TTC549 (cell line): ENCODE measurements at regions not wholly inside any gene's neighbourhood (a gene's known extent, or its start where the extent isn't known, plus 50 kb on each side); places are given as distances from the start of the nearest gene placed in this dataset.

Experiments used
- FAIRE-seq: peaks from 2 replicates; lab custom pipeline; 2012; peaks lifted over from hg19 to GRCh38; lab: Jason Lieb, UNC

GRCh38 chr15:77557564-77557963 lies 75.1 kb downstream of the LINGO1 start:
- FAIRE-seq: no peak

DNA sequence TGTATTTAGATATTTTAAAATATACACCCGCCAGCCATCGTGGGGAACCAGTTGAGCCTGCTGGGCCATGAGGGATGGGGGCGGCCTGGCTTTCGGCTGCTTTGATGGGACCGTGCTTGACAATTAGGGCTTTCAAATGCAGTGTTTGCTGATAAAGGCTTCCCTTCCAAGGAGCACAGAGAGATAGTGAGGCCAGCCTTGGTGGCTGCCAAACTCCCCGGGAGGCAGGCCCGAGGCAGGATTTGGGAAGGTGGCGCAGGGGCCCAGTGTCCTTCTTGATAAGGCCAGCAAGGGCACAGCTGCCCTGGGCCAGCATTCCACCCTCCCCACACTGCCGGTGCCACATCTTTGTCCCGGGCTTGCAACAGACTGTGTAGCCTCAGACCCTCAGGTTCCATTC lies 75.6 kb downstream of the LINGO1 start:
- no peak for FAIRE-seq

GRCh38 chr15:77556622-77557021 lies 76.1 kb downstream of the LINGO1 start:
- FAIRE-seq: no peak

- no peak for FAIRE-seq
Observed at GRCh38 chr15:77555232-77555631, 77.5 kb downstream of the LINGO1 start.

DNA sequence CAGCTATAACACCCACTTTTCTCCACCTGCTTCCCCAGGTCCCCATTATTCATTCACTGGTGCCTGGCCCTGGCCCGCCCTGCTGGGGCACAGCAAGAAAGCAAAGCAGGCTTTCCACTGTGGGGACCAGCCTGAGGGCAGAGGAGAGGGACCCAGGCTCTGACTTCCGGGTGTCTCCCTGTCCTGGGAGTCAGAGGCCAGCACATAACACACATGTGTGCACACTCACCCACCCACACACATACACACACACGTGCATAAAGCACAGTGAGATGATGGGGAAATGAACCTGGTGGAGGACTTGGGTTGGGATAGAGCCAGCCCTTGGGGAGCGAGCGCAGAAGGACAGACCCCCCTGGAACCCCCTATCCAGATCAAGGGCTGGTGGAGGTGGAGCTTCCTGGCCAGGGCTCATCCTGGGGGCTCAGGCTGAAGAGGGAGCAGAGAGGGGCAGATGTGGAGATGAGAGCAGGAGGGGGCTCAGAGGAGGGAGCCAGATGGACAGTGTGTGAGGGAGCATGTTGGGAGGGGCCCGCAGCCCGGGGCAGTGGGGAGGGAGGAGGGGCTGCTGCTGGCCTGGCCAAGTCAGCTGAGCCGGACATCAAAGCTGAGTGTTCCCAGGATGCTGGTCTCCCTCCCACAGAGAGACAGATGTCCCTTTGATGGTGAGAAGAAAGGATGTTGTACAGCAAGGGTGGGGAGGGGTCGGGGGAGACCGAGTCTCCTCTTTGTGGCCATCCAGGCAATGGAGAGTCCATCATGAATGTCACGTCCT lies 78.2 kb downstream of the LINGO1 start:
- FAIRE-seq: no peak

- FAIRE-seq: no peak
Observed at GRCh38 chr15:77553695-77554094, 79.0 kb downstream of the LINGO1 start.

DNA sequence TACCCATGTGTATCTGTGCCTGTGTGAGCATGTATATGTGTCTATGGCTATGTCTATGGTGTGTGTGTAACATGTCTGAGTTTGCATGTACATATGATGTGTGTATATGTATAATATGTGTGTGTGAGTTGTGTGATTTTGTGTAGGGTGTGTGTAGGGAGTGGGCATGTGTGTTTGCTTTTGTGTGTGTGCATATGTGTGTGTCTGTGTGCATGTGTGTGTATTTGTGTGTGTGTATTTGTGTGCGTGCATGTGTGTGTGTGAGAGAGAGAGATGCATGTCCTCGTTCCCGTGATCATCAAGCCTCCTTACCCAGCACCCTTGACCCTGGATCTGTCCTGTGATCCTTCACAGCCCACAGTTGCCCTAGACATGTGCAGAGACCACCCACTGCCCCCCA lies 79.5 kb downstream of the LINGO1 start:
- FAIRE-seq: no peak

DNA sequence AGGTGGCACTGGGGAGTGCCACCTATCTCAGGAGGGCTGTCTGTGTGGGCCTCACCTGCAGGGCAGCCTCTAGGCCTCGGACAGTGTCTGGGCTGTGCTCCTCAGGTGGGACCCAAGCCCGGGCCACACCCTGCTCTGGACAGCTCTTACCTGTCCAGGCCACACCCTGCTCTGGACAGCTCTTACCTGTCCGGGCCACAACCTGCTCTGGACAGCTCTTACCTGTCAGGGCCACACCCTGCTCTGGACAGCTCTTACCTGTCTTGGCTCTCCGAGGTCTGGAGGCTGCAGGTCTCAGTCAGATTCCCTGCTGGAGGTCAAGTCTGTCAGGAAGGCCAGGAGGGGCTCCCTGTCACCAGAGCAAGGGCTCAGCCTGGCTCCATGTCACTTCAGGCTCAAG lies 80.6 kb downstream of the LINGO1 start:
- no peak for FAIRE-seq

GRCh38 chr15:77550301-77551251 lies 82.1 kb downstream of the LINGO1 start:
- no peak for FAIRE-seq

DNA sequence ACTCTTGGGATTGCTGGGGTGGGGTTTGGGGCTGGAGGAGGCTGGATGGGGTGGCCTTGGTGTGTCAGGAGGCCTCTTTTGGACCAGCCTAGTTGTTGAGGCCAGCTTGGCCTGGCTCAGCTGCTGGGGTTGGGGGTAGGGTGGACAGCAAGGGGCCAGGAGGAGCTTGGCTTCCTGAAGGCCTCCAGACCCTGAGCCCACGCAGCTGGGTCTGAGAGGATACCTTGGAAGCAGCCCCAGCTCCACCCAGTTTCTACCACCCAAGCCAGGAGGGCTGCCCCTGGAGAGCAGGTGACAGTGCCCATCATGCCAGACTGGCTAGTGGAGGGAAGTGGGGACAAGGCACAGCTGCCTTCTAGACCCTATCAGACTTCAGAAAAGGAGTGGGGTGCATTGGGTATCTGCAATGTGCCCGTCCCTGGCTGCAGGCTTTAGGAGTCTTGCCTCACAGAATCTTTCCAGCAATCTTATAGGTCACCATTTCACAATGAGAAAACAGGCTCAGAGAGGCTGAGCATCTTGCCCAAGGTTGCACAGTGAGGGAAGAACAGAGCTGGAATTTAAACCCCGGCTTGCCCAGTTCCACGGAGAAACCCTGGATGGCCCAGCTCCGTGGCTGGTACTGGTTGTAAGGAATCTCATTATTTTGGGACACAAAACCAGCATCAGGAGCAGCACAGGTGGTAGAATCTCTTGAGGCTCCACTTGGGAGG lies 83.0 kb downstream of the LINGO1 start:
- FAIRE-seq: no peak

- no peak for FAIRE-seq
Observed at GRCh38 chr15:77548589-77549557, 83.8 kb downstream of the LINGO1 start.

GRCh38 chr15:77547801-77548588 lies 84.7 kb downstream of the LINGO1 start:
- no peak for FAIRE-seq

DNA sequence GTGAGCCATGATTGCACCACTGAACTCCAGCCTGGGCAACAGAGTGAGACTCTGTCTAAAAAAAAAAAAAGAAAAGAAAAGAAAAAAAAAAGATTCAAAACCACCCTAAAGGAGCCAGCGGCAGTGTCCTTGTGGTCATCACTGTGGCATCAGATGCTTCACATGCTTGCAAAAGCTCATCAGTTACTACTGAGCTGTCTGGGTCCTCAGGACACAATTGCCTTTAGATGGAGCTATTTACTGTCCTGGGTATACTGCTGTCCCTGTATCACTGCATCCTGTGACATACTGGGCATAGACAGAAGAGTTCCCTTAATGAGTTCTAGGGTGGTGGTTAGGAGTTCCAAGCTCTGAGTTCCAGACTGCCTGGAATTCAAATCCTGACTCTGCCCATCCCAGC lies 85.8 kb downstream of the LINGO1 start:
- FAIRE-seq: no peak

GRCh38 chr15:77546050-77546501 lies 86.6 kb downstream of the LINGO1 start:
- FAIRE-seq: no peak

GRCh38 chr15:77545058-77545457 lies 87.7 kb downstream of the LINGO1 start:
- FAIRE-seq: no peak

- no peak for FAIRE-seq
Observed at GRCh38 chr15:77544162-77544561, 88.5 kb downstream of the LINGO1 start.

GRCh38 chr15:77543159-77543882 lies 89.4 kb downstream of the LINGO1 start:
- peak; percentile 3 for FAIRE-seq

- FAIRE-seq: no peak
Observed at GRCh38 chr15:77542491-77543001, 90.2 kb downstream of the LINGO1 start.

DNA sequence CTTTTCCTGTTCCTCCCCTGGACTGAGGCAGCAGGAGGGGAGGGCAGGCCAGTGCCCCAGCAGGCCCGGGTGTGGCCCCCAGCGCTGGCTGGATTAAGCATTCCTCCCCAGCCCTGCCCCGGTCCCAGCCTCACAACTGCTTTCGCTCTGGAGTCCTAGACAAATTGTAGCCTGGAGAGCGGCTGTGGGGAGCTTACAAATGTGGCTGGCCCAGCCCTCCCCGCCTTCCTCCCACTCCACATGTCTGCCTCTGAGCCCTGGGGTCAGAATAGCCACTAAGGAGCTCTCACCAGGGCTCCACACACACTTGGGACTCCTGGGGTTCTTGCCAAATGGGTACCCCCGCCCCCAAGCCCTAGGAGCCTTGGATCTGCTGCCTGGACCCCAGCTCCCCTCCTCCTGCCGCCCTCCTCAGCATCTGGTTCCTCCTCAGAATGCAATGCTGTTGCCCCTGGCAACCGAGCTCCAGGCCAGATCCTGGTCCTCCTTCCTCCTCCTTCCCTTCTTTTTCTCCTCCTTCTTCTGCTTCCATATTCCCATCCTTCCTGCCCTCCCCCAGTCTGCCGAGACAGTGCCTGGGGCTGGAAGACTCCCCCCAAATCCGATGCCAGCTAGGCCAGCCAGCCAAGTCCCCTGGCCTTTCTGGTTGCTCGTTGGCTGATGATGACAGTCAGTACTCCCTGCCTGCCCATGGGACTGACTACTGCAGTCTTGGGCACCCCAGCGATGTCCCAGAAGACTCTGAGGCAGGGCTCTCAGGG lies 91.1 kb downstream of the LINGO1 start:
- FAIRE-seq: no peak
